H1 (cell line): ENCODE measurements at regions not wholly inside any gene's neighbourhood (a gene's known extent, or its start where the extent isn't known, plus 50 kb on each side); places are given as distances from the start of the nearest gene placed in this dataset.

Source experiments
- CTCF ChIA-PET: fragments of 300-600 bp; sonication (Branson Sonifier 250); formaldehyde crosslinking; loops from one replicate; lab custom pipeline; 2021; ENCODE audit not compliant: partially characterized antibody; lab: Charles Lee
- POLR2A ChIA-PET: fragments of 300-600 bp; sonication (Branson Sonifier 250); formaldehyde crosslinking; loops from one replicate; lab custom pipeline; 2021; ENCODE audit warnings: inconsistent platforms; ENCODE audit not compliant: partially characterized antibody; lab: Charles Lee
- DNase-seq, 2 experiments: peaks; one replicate each; pipeline versions ENCODE4 v3.0.0 to v3.0.0-alpha.2; 2010 to 2022; ENCODE audit warnings: low spot score in 2 of 2, low read depth in 1 of 2, mixed read lengths in 1 of 2
- FAIRE-seq: peaks from 2 replicates; lab custom pipeline; 2011; peaks lifted over from hg19 to GRCh38; lab: Jason Lieb, UNC
- H2AFZ ChIP-seq: 2 replicates; pipeline ENCODE4 v1.8.1; 2012; ENCODE audit warnings: low read length, inconsistent platforms
- H2AK5ac ChIP-seq: 2 replicates; pipeline ENCODE4 v1.6.1; 2013; ENCODE audit warnings: low read depth, low read length
- H2BK120ac ChIP-seq: replicated peaks from 2 replicates; pipeline ENCODE3; 2013; ENCODE audit warnings: low read depth, low read length, inconsistent platforms
- H2BK12ac ChIP-seq: 2 replicates; pipeline ENCODE4 v1.6.1; 2013; ENCODE audit warnings: low read depth, low read length
- H2BK15ac ChIP-seq: 2 replicates; pipeline ENCODE4 v1.6.1; 2013; ENCODE audit warnings: low read length
- H2BK20ac ChIP-seq: 2 replicates; pipeline ENCODE4 v1.6.1; 2013; ENCODE audit warnings: low read length
- H2BK5ac ChIP-seq: 2 replicates; pipeline ENCODE4 v1.6.1; 2013; ENCODE audit warnings: low read depth, low read length
- H3K14ac ChIP-seq: 2 replicates; pipeline ENCODE4 v1.6.1; 2013; ENCODE audit warnings: inconsistent platforms; ENCODE audit not compliant: insufficient read length
- H3K18ac ChIP-seq: 2 replicates; pipeline ENCODE4 v1.6.1; 2013; ENCODE audit warnings: low read length; ENCODE audit errors: extremely low read depth
- H3K23ac ChIP-seq: 2 replicates; pipeline ENCODE4 v1.6.1; 2013; ENCODE audit warnings: inconsistent platforms; ENCODE audit not compliant: insufficient read length
- H3K23me2 ChIP-seq: 2 replicates; pipeline ENCODE4 v1.6.1; 2013; ENCODE audit warnings: low read depth, low read length
- H3K27ac ChIP-seq: 2 replicates; pipeline ENCODE4 v1.6.1; 2011; ENCODE audit warnings: low read depth, low read length, inconsistent platforms
- H3K27me3 ChIP-seq, 4 experiments: replicated peaks in 1 of 4; 1 replicate in 1 of 4; 2 replicates in 3 of 4; pipeline versions ENCODE4 v1.6.1 to v1.8.1; 2011 to 2013; ENCODE audit warnings: low read length in 3 of 4, mild to moderate bottlenecking in 3 of 4, inconsistent platforms in 2 of 4, mixed read lengths in 2 of 4, moderate library complexity in 1 of 4; ENCODE audit not compliant: control insufficient read depth in 3 of 4, insufficient read depth in 3 of 4; ENCODE audit errors: extremely low read depth in 1 of 4
- H3K36me3 ChIP-seq, 4 experiments: 2 replicates each; pipeline versions ENCODE4 v1.6.1 to v1.8.1; 2011 to 2013; ENCODE audit warnings: mild to moderate bottlenecking in 4 of 4, low read length in 3 of 4, moderate library complexity in 2 of 4, control low read depth in 1 of 4, inconsistent platforms in 1 of 4; ENCODE audit not compliant: insufficient read depth in 4 of 4, control insufficient read depth in 2 of 4
- H3K4ac ChIP-seq: replicated peaks from 2 replicates; pipeline ENCODE3; 2013; ENCODE audit warnings: low read length, low read depth, mixed read lengths, inconsistent platforms; ENCODE audit not compliant: insufficient read length
- H3K4me1 ChIP-seq, 4 experiments: replicated peaks in 1 of 4; 1 replicate in 1 of 4; 2 replicates in 3 of 4; pipeline versions ENCODE4 v1.6.1 to v1.8.1; 2011 to 2013; ENCODE audit warnings: low read length in 3 of 4, inconsistent platforms in 2 of 4, mixed read lengths in 1 of 4; ENCODE audit not compliant: insufficient read depth in 4 of 4, control insufficient read depth in 3 of 4
- H3K4me2 ChIP-seq, 2 experiments: 2 replicates each; pipeline versions ENCODE4 v1.6.1 to v1.8.1; 2011 to 2013; ENCODE audit warnings: low read depth in 2 of 2, low read length in 2 of 2, control low read depth in 1 of 2, inconsistent platforms in 1 of 2, mild to moderate bottlenecking in 1 of 2; ENCODE audit not compliant: insufficient read depth in 1 of 2
- H3K4me3 ChIP-seq, 4 experiments: fragments of 200-600, 300-600 bp in 1 of 4; sonication (generic), shearing (Covaris generic), sonication (Bioruptor Twin) in 1 of 4; 2 replicates each; pipeline versions ENCODE4 v1.5.1 to v1.8.1; 2011 to 2016; ENCODE audit warnings: low read length in 4 of 4, low read depth in 3 of 4, control low read depth in 2 of 4, inconsistent platforms in 2 of 4, mild to moderate bottlenecking in 2 of 4, mixed read lengths in 1 of 4, moderate library complexity in 1 of 4; ENCODE audit not compliant: insufficient read depth in 2 of 4; ENCODE audit errors: extremely low read depth in 1 of 4
- H3K56ac ChIP-seq: replicated peaks from 2 replicates; pipeline ENCODE3; 2013; ENCODE audit warnings: low read depth, mild to moderate bottlenecking, mixed read lengths, low read length, inconsistent platforms; ENCODE audit not compliant: insufficient read length
- H3K79me1 ChIP-seq: 2 replicates; pipeline ENCODE4 v1.6.1; 2013; ENCODE audit warnings: low read depth, low read length, control low read depth
- H3K79me2 ChIP-seq, 2 experiments: 2 replicates each; pipeline versions ENCODE4 v1.6.1 to v1.8.1; 2012 to 2013; ENCODE audit warnings: low read length in 2 of 2, mild to moderate bottlenecking in 2 of 2, inconsistent platforms in 1 of 2; ENCODE audit not compliant: insufficient read depth in 2 of 2, control insufficient read depth in 1 of 2
- H3K9ac ChIP-seq, 4 experiments: replicated peaks in 1 of 4; 1 replicate in 1 of 4; 2 replicates in 3 of 4; pipeline versions ENCODE4 v1.6.1 to v1.8.1; 2011 to 2013; ENCODE audit warnings: low read depth in 3 of 4, low read length in 3 of 4, control low read depth in 2 of 4, mild to moderate bottlenecking in 2 of 4, moderate library complexity in 2 of 4, inconsistent platforms in 1 of 4; ENCODE audit errors: extremely low read depth in 1 of 4
- H3K9me3 ChIP-seq, 2 experiments: 2 replicates each; pipeline versions ENCODE4 v1.6.1 to v1.8.1; 2012 to 2013; ENCODE audit warnings: mild to moderate bottlenecking in 2 of 2, moderate library complexity in 2 of 2, control low read depth in 1 of 2, inconsistent platforms in 1 of 2, low read depth in 1 of 2, low read length in 1 of 2, mixed read lengths in 1 of 2; ENCODE audit not compliant: insufficient read depth in 2 of 2
- H4K20me1 ChIP-seq, 2 experiments: replicated peaks in 1 of 2; 2 replicates each; pipeline versions ENCODE3 to v1.8.1; 2011 to 2013; ENCODE audit warnings: inconsistent platforms in 2 of 2, low read length in 2 of 2, mild to moderate bottlenecking in 1 of 2; ENCODE audit not compliant: insufficient read depth in 2 of 2, control insufficient read depth in 1 of 2
- H4K5ac ChIP-seq: 2 replicates; pipeline ENCODE4 v1.6.1; 2013; ENCODE audit warnings: low read length, low read depth, mixed read lengths, inconsistent platforms; ENCODE audit not compliant: insufficient read length
- H4K8ac ChIP-seq: 2 replicates; pipeline ENCODE4 v1.8.0; 2013; ENCODE audit warnings: mild to moderate bottlenecking, moderate library complexity, low read length, inconsistent platforms; ENCODE audit not compliant: insufficient read depth; ENCODE audit errors: extremely low read depth
- H4K91ac ChIP-seq: replicated peaks from 2 replicates; pipeline ENCODE3; 2013; ENCODE audit warnings: low read length, mixed read lengths, inconsistent platforms; ENCODE audit not compliant: insufficient read length
- CBX8 ChIP-seq: fragments of 300-800, 300-1000 bp; sonication (generic); IDR thresholded peaks from 2 replicates; pipeline ENCODE4 v1.7.1; 2016; ENCODE audit warnings: low read depth, low read length, borderline replicate concordance
- CTCF ChIP-seq, 3 experiments: IDR thresholded peaks; 1 replicate in 2 of 3; 2 replicates in 1 of 3; pipeline versions ENCODE4 v1.5.1 to v1.6.1; 2011; ENCODE audit warnings: low read length in 3 of 3, mild to moderate bottlenecking in 3 of 3, inconsistent platforms in 2 of 3, low read depth in 1 of 3, moderate library complexity in 1 of 3; ENCODE audit not compliant: insufficient read depth in 1 of 3; ENCODE audit errors: control extremely low read depth in 1 of 3
- HDAC6 ChIP-seq: IDR thresholded peaks from one replicate; pipeline ENCODE4 v1.7.1; 2012; ENCODE audit warnings: low read depth, mild to moderate bottlenecking, inconsistent platforms, low read length, moderate library complexity
- KDM5A ChIP-seq: fragments of 200-600 bp; IDR thresholded peaks from 2 replicates; pipeline ENCODE4 v1.7.1; 2012; ENCODE audit warnings: mild to moderate bottlenecking, low read length, inconsistent platforms, mixed read lengths
- SP2 ChIP-seq: IDR thresholded peaks from 2 replicates; pipeline ENCODE4 v1.6.1; 2012; ENCODE audit warnings: mild to moderate bottlenecking, low read length, inconsistent platforms
- SRF ChIP-seq: IDR thresholded peaks from 2 replicates; pipeline ENCODE4 v1.6.1; 2011; ENCODE audit warnings: mild to moderate bottlenecking, low read depth, low read length, moderate library complexity
- TBP ChIP-seq: IDR thresholded peaks from 2 replicates; pipeline ENCODE4 v1.6.1; 2011; ENCODE audit warnings: low read depth, low read length, improper control_type of control experiment
- TEAD4 ChIP-seq: IDR thresholded peaks from 2 replicates; pipeline ENCODE4 v1.6.1; 2012; ENCODE audit warnings: low read depth, low read length, inconsistent platforms, mixed read lengths
- WGBS, 2 experiments: shearing (Covaris generic) in 1 of 2; methylation state at CpG; one replicate each; pipeline versions ENCODE4 v1.1.6 to v1.1.7; 2013 to 2015; ENCODE audit warnings: low lambda C conversion rate in 2 of 2, mixed read lengths in 2 of 2, inconsistent platforms in 1 of 2, low coverage in 1 of 2, missing lambda C conversion rate in 1 of 2; ENCODE audit not compliant: insufficient replicate concordance in 2 of 2, insufficient coverage in 1 of 2, insufficient read length in 1 of 2; ENCODE audit errors: extremely low coverage in 1 of 2, missing lambda C conversion rate in 1 of 2; 5-methylcytosine and 5-hydroxymethylcytosine counted together

GRCh38 chr14:71380271-71380670 is 473.0 kb downstream of the PCNX1 start:
- CTCF ChIA-PET = interaction anchor here (1.1 kb wide), 1 partner anchor 20 kb away, joined by 4 read pairs; no protein-coding TSS in a partner anchor
- no peak overlapping the region for H3K27ac ChIP-seq

More at GRCh38 chr14:71380271-71380670, 473.0 kb downstream of the PCNX1 start:
- Histone ChIP-seq H3K79me1 (peaks cover 2% of the 10 kb centered on the region; the same call in 1 of the 2 replicates), H2BK5ac (no peak overlapping the region), H3K4me2 (no peak overlapping the region), H3K23me2 (no peaks in the 10 kb centered on the region), H3K79me2 (peaks cover 0 to 86% of the 10 kb centered on the region in 2 experiments; a peak in 2 of 4 replicates), H3K14ac (no peak overlapping the region), H3K36me3 (peaks cover 0 to 9% (median 0%) of the 10 kb centered on the region in 4 experiments; a peak in 1 of 8 replicates), H2AK5ac (no peak overlapping the region), H3K9ac (no peak overlapping the region), H2BK12ac (no peak overlapping the region), H3K18ac (no peak overlapping the region), H3K9me3 (peaks cover 0 to 15% of the 10 kb centered on the region in 2 experiments; a peak in 2 of 4 replicates), H2BK15ac (no peak overlapping the region), H3K56ac (no peak overlapping the region), H4K20me1 (no peaks in the 10 kb centered on the region), H4K5ac (no peak overlapping the region), H2BK120ac (no peak overlapping the region), H3K4me3 (no peak overlapping the region), H3K23ac (no peak overlapping the region), H3K4ac (no peak overlapping the region), H2AFZ (no peak overlapping the region), H2BK20ac (no peak overlapping the region), H3K27me3 (no peaks in the 10 kb centered on the region), H4K8ac (no peak overlapping the region), H3K4me1 (0 out of 7 replicates have a peak, but pooled peaks cover 0 to 2% (median 0%) of the 10 kb centered on the region in 4 experiments), H4K91ac (no peak overlapping the region)
- TF ChIP-seq SRF = 0 out of 2 replicates have a peak, but pooled peaks have one; percentile 30
- TF ChIP-seq HDAC6 = no peak
- TF ChIP-seq KDM5A = no peak
- no peak for TF ChIP-seq SP2
- no peak for TF ChIP-seq CBX8
- no peak for TF ChIP-seq CTCF (IDR thresholded peaks at IDR 0.05; ENCODE audit: control extremely low read depth in 1 of 3, insufficient read depth in 1 of 3, low read depth in 1 of 3, low read length in 3 of 3)
- TF ChIP-seq TBP = no peak
- 0 out of 2 replicates have a peak, but pooled peaks have one; percentile 56 for TF ChIP-seq TEAD4
- POLR2A ChIA-PET = no interaction called here
- FAIRE-seq (no peak), DNase-seq (no peak)
- 80% methylated on average over 2 of the region's 2 CpGs; no CpG with 5 or more reads in 1 of the 2 experiments for WGBS, 2 experiments
